SU-DHL-6 (cell line): ENCODE measurements at regions not wholly inside any gene's neighbourhood (a gene's known extent, or its start where the extent isn't known, plus 50 kb on each side); places are given as distances from the start of the nearest gene placed in this dataset.

Experiments used
- EZH2phosphoT487 ChIP-seq: fragments of 200-600 bp; sonication (generic), shearing (Covaris generic); conservative IDR thresholded peaks from 2 replicates; pipeline ENCODE4 v1.6.1; 2018; ENCODE audit warnings: mild to moderate bottlenecking, antibody characterized with exemption, low read length, moderate library complexity, mixed read lengths
- TF ChIP-seq, protein P1 (sequence below): fragments of 200-600 bp; sonication (generic); IDR thresholded peaks from one replicate; pipeline ENCODE4 v1.5.1; 2017; ENCODE audit warnings: antibody characterized with exemption, mild to moderate bottlenecking, low read length, moderate library complexity; ENCODE audit not compliant: insufficient read depth, poor library complexity, severe bottlenecking

DNA sequence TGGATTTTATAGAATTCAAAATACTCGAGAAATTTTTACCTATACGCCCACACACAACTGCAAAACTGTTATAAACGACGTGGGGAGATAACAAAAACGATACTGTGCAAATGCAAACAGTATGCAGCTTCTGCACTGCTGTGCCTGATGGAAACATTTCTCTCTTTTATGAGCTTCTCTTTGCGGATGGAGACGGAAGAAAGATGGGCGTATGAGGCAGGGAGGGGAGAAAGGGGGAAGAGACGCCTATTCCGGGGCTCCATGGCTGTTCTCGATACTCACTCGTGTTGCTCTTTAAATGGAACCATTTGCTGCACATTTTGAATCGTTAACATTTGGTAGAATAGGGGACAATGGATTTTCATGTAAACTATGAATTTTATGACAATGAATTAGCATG lies 69.1 kb upstream of the EXOC2 start:
- TF ChIP-seq, protein P1, sequence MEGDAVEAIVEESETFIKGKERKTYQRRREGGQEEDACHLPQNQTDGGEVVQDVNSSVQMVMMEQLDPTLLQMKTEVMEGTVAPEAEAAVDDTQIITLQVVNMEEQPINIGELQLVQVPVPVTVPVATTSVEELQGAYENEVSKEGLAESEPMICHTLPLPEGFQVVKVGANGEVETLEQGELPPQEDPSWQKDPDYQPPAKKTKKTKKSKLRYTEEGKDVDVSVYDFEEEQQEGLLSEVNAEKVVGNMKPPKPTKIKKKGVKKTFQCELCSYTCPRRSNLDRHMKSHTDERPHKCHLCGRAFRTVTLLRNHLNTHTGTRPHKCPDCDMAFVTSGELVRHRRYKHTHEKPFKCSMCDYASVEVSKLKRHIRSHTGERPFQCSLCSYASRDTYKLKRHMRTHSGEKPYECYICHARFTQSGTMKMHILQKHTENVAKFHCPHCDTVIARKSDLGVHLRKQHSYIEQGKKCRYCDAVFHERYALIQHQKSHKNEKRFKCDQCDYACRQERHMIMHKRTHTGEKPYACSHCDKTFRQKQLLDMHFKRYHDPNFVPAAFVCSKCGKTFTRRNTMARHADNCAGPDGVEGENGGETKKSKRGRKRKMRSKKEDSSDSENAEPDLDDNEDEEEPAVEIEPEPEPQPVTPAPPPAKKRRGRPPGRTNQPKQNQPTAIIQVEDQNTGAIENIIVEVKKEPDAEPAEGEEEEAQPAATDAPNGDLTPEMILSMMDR, result no peak
- TF ChIP-seq EZH2phosphoT487, result no peak
